Thoracic aorta (tissue), 2 donors: ENCODE measurements at regions not wholly inside any gene's neighbourhood (a gene's known extent, or its start where the extent isn't known, plus 50 kb on each side); places are given as distances from the start of the nearest gene placed in this dataset.

Source experiments
- ATAC-seq: fragments of 150-250 bp; one replicate; pipeline ENCODE4 v1.8.0; 2017; ENCODE audit warnings: low read depth; ENCODE audit not compliant: insufficient number of reproducible peaks, low FRiP score
- DNase-seq: peaks from one replicate; pipeline ENCODE4 v3.0.0-alpha.2; 2020; ENCODE audit warnings: low spot score
- H3K27ac ChIP-seq, 2 donors: fragments of 200-600 bp; sonication (generic); 1 replicate in 1 of 2; 2 replicates in 1 of 2; pipeline ENCODE4 v1.5.1; 2016; ENCODE audit warnings: mild to moderate bottlenecking in 2 of 2, moderate library complexity in 2 of 2
- H3K27me3 ChIP-seq: fragments of 200-600 bp; sonication (generic); replicated peaks from 2 replicates; pipeline ENCODE4 v1.6.0; 2016; ENCODE audit warnings: mild to moderate bottlenecking; ENCODE audit not compliant: insufficient read depth
- H3K36me3 ChIP-seq: fragments of 200-600 bp; sonication (generic); one replicate; pipeline ENCODE4 v1.5.1; 2016
- H3K4me1 ChIP-seq, 2 donors: fragments of 200-600 bp; sonication (generic); 1 replicate in 1 of 2; 2 replicates in 1 of 2; pipeline versions ENCODE4 v1.5.1 to v1.6.0; 2016; ENCODE audit warnings: low read depth in 2 of 2, mild to moderate bottlenecking in 1 of 2; ENCODE audit not compliant: control insufficient read depth in 1 of 2
- H3K4me3 ChIP-seq: fragments of 200-600 bp; sonication (generic); 2 replicates; pipeline ENCODE4 v1.5.1; 2016; ENCODE audit warnings: mild to moderate bottlenecking
- H3K9me3 ChIP-seq: fragments of 200-600 bp; sonication (generic); 2 replicates; pipeline ENCODE4 v1.5.1; 2016
- CTCF ChIP-seq: fragments of 200-600 bp; sonication (generic); IDR thresholded peaks from one replicate; pipeline ENCODE4 v1.5.1; 2019; ENCODE audit warnings: antibody characterized with exemption

- ATAC-seq (no peak), DNase-seq (no peak)
- no peak overlapping the region for H3K27ac ChIP-seq
- H3K9me3 ChIP-seq = no peaks in the 10 kb centered on the region
- no peak for TF ChIP-seq CTCF
- H3K27me3 ChIP-seq = no peaks in the 10 kb centered on the region
- H3K36me3 ChIP-seq = no peaks in the 10 kb centered on the region
- H3K4me1 ChIP-seq = peaks cover 1 to 9% of the 10 kb centered on the region in 2 donors
- H3K4me3 ChIP-seq = no peak overlapping the region
These were observed 449.1 kb upstream of the ANKRD30A start for GRCh38 chr10:36676321-36676720.

- H3K27ac ChIP-seq = no peak overlapping the region
- ATAC-seq = no peak
- no peaks in the 10 kb centered on the region for H3K9me3 ChIP-seq
- no peaks in the 10 kb centered on the region for H3K36me3 ChIP-seq
- no peak for DNase-seq
- no peak for TF ChIP-seq CTCF
- H3K4me3 ChIP-seq = no peak overlapping the region
- H3K4me1 ChIP-seq = peaks cover 3 to 17% of the 10 kb centered on the region in 2 donors
- H3K27me3 ChIP-seq = no peaks in the 10 kb centered on the region
These were observed 449.9 kb upstream of the ANKRD30A start for GRCh38 chr10:36675458-36675880.

- DNase-seq = no peak
- no peak overlapping the region for H3K4me3 ChIP-seq
- no peak overlapping the region for H3K27ac ChIP-seq
- ATAC-seq = no peak
- H3K4me1 ChIP-seq = peaks cover 3 to 25% of the 10 kb centered on the region in 2 donors
- no peaks in the 10 kb centered on the region for H3K9me3 ChIP-seq
- TF ChIP-seq CTCF = no peak
- H3K27me3 ChIP-seq = no peaks in the 10 kb centered on the region
- no peaks in the 10 kb centered on the region for H3K36me3 ChIP-seq
These were observed 453.8 kb upstream of the ANKRD30A start for GRCh38 chr10:36671607-36672006.

- no peak for TF ChIP-seq CTCF
- no peaks in the 10 kb centered on the region for H3K36me3 ChIP-seq
- H3K27ac ChIP-seq = peak overlapping the region in 1 of 2 donors; percentile 1
- peaks cover 3 to 25% of the 10 kb centered on the region in 2 donors for H3K4me1 ChIP-seq
- no peak for DNase-seq
- no peaks in the 10 kb centered on the region for H3K9me3 ChIP-seq
- H3K27me3 ChIP-seq = no peaks in the 10 kb centered on the region
- no peak overlapping the region for H3K4me3 ChIP-seq
- no peak for ATAC-seq
These were observed 454.6 kb upstream of the ANKRD30A start for GRCh38 chr10:36670621-36671402.

GRCh38 chr10:36669615-36670352 is 455.6 kb upstream of the ANKRD30A start:
- peaks cover 3 to 25% of the 10 kb centered on the region in 2 donors for H3K4me1 ChIP-seq
- TF ChIP-seq CTCF = no peak
- no peak for DNase-seq
- H3K4me3 ChIP-seq = no peak overlapping the region
- H3K9me3 ChIP-seq = no peaks in the 10 kb centered on the region
- H3K27ac ChIP-seq = peak overlapping the region; percentile 1 to 21
- ATAC-seq = no peak
- no peaks in the 10 kb centered on the region for H3K36me3 ChIP-seq
- no peaks in the 10 kb centered on the region for H3K27me3 ChIP-seq
